Brain microvascular endothelial cell (primary cell): ENCODE measurements at regions not wholly inside any gene's neighbourhood (a gene's known extent, or its start where the extent isn't known, plus 50 kb on each side); places are given as distances from the start of the nearest gene placed in this dataset.
"Not testable (repeated sequence)": the region's sequence is repeated elsewhere in the genome, so short reads cannot be mapped to it uniquely, and the experiment has no call there.

Experiments used
- DNase-seq: peaks from one replicate; pipeline ENCODE4 v3.0.0-alpha.2; 2020
- H3K27ac ChIP-seq: fragments of 250-450 bp; sonication (Bioruptor Pico); 2 replicates; pipeline ENCODE4 v1.5.1; 2020; ENCODE audit warnings: mild to moderate bottlenecking, moderate library complexity
- H3K27me3 ChIP-seq: fragments of 250-450 bp; sonication (Bioruptor Pico); replicated peaks from 2 replicates; pipeline ENCODE4 v1.5.1; 2020; ENCODE audit warnings: mild to moderate bottlenecking
- H3K36me3 ChIP-seq: fragments of 250-450 bp; sonication (Bioruptor Pico); replicated peaks from 2 replicates; pipeline ENCODE4 v1.5.1; 2020; ENCODE audit warnings: mild to moderate bottlenecking
- H3K4me3 ChIP-seq: 2 replicates; pipeline ENCODE4 v1.5.1; 2011; ENCODE audit warnings: low read depth, mild to moderate bottlenecking, control low read depth, low read length, moderate library complexity
- in situ Hi-C: cut with HindIII; loops from 2 replicates; pipeline ENCODE4 v1.10.0; 2017; ENCODE audit warnings: low sequenced_read_pairs, low pct_ligation_motif_present
- TF ChIP-seq, protein P1 (sequence below): IDR thresholded peaks from 2 replicates; pipeline ENCODE4 v1.5.1; 2011; ENCODE audit warnings: low read depth, mild to moderate bottlenecking, moderate library complexity, low read length, control low read depth, inconsistent platforms; ENCODE audit errors: missing control alignments

GRCh38 chr15:20294651-20295237 is 246.9 kb downstream of the GOLGA6L6 start:
- DNase-seq: no peak
- no peaks in the 10 kb centered on the region for H3K27me3 ChIP-seq
- no peaks in the 10 kb centered on the region for H3K36me3 ChIP-seq
- H3K27ac ChIP-seq: no peak overlapping the region
- TF ChIP-seq, protein P1, sequence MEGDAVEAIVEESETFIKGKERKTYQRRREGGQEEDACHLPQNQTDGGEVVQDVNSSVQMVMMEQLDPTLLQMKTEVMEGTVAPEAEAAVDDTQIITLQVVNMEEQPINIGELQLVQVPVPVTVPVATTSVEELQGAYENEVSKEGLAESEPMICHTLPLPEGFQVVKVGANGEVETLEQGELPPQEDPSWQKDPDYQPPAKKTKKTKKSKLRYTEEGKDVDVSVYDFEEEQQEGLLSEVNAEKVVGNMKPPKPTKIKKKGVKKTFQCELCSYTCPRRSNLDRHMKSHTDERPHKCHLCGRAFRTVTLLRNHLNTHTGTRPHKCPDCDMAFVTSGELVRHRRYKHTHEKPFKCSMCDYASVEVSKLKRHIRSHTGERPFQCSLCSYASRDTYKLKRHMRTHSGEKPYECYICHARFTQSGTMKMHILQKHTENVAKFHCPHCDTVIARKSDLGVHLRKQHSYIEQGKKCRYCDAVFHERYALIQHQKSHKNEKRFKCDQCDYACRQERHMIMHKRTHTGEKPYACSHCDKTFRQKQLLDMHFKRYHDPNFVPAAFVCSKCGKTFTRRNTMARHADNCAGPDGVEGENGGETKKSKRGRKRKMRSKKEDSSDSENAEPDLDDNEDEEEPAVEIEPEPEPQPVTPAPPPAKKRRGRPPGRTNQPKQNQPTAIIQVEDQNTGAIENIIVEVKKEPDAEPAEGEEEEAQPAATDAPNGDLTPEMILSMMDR: no peak
- no peak overlapping the region for H3K4me3 ChIP-seq
- in situ Hi-C loops: no loop called here

DNA sequence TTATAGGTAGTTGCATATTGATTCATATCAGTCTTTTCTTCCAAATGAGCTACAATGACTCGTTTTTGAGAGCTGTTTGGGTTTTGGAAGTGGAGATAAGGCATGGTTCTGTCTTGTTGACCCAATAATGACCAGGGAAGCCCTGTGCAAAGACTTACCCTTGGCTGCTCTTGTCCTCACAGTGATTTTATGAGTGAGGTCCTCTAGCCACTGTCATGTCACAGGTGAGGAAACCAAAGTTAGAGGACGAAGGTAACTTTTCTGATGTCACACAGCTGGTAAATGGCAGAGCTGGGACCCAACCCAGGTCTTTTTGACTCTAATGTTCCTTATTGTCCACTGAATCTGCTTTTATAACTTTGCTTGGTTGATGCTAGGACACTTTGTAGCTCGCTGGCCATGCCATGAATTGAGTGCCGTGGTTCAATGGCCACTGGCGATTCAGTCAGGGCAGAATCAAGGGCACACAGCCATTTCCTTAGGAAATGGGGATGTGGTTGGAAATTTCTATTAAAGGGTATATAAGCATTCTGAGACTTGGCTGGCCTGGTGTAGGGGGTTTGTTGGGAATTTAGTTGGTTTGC is 249.1 kb downstream of the GOLGA6L6 start:
- in situ Hi-C loops, DNase-seq, H3K27ac ChIP-seq, H3K4me3 ChIP-seq, H3K36me3 ChIP-seq, H3K27me3 ChIP-seq: not testable (repeated sequence)

- H3K27ac ChIP-seq, DNase-seq, H3K36me3 ChIP-seq, H3K27me3 ChIP-seq, H3K4me3 ChIP-seq, in situ Hi-C loops: not testable (repeated sequence)
Measured at GRCh38 chr15:20291616-20292015, 250.0 kb downstream of the GOLGA6L6 start.

GRCh38 chr15:20290606-20291005 is 251.0 kb downstream of the GOLGA6L6 start:
- H3K36me3 ChIP-seq, H3K27ac ChIP-seq, in situ Hi-C loops, DNase-seq, H3K27me3 ChIP-seq, H3K4me3 ChIP-seq: not testable (repeated sequence)

DNA sequence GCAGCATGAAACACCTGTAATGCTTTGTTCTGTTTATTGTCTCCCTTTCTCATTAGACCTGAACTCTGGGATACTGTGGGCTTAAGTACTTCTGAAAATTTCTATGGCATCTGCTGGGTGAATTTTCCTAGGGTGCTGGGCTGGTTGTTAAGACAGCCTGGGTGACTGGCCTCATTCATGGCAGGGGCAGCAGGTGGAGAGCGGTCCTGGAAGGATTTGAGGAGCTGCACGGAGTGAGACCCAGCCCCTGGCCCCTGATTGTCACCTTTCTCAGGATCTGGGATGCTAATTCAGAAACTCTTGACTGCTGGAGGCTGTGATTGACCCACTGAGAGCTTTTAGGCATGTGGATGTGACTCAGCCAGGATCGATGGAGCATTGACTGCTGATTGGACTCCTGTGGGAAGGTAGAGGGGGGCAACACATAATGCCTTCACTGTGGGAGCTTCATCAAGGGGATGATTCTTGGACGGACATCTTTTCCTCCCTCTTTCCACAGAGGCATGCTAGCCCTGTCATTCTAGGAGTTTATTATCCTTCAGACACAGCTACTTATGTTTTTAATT is 252.0 kb downstream of the GOLGA6L6 start:
- H3K27me3 ChIP-seq, in situ Hi-C loops, H3K4me3 ChIP-seq, H3K27ac ChIP-seq, DNase-seq, H3K36me3 ChIP-seq: not testable (repeated sequence)

DNA sequence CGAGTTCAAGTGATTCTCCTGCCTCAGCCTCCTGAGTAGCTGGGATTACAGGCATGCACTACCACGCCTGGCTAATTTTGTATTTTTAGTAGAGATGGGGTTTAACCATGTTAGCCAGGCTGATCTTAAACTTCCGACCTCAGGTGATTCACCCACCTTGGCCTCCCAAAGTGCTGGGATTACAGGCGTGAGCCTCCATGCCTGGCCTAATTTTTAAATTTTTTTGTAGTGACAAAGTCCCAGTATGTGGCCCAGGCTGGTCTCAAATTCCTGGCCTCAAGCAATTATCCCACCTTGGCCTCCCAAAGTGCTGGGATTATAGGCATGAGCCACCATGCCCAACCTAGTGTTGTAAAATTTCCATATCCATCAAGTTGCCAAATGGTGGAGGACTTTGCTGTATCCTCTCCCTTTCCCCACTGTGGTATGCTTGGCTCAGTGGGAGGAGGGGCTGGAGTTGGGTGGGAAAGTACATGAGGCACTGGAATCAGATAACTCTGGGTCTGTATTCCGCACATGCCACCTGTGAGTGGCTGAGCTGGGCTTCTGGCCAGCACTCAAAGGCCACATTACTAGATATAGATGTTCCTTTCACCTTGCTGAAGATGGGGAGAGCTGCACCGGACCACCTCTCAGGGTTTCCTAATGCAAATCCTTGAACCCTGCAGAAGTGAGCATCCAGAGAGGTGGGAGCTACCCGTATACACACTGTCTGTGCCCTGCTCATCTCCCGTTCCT is 252.6 kb downstream of the GOLGA6L6 start:
- H3K4me3 ChIP-seq, H3K36me3 ChIP-seq, H3K27me3 ChIP-seq, in situ Hi-C loops, DNase-seq, H3K27ac ChIP-seq: not testable (repeated sequence)

- H3K36me3 ChIP-seq, H3K4me3 ChIP-seq, H3K27me3 ChIP-seq, H3K27ac ChIP-seq, in situ Hi-C loops, DNase-seq: not testable (repeated sequence)
Measured at GRCh38 chr15:20286559-20286958, 255.0 kb downstream of the GOLGA6L6 start.

- H3K36me3 ChIP-seq, in situ Hi-C loops, DNase-seq: not testable (repeated sequence)
Measured at GRCh38 chr15:20285696-20286300, 255.8 kb downstream of the GOLGA6L6 start.

GRCh38 chr15:20284891-20285535 is 256.6 kb downstream of the GOLGA6L6 start:
- DNase-seq, in situ Hi-C loops, H3K27ac ChIP-seq, H3K36me3 ChIP-seq, H3K27me3 ChIP-seq, H3K4me3 ChIP-seq: not testable (repeated sequence)

More at GRCh38 chr15:20285696-20286300, 255.8 kb downstream of the GOLGA6L6 start:
- not testable (repeated sequence) for H3K27ac ChIP-seq, H3K4me3 ChIP-seq, H3K27me3 ChIP-seq

- DNase-seq, H3K27ac ChIP-seq, in situ Hi-C loops, H3K4me3 ChIP-seq, H3K27me3 ChIP-seq, H3K36me3 ChIP-seq: not testable (repeated sequence)
Measured at GRCh38 chr15:20283651-20284050, 257.9 kb downstream of the GOLGA6L6 start.

DNA sequence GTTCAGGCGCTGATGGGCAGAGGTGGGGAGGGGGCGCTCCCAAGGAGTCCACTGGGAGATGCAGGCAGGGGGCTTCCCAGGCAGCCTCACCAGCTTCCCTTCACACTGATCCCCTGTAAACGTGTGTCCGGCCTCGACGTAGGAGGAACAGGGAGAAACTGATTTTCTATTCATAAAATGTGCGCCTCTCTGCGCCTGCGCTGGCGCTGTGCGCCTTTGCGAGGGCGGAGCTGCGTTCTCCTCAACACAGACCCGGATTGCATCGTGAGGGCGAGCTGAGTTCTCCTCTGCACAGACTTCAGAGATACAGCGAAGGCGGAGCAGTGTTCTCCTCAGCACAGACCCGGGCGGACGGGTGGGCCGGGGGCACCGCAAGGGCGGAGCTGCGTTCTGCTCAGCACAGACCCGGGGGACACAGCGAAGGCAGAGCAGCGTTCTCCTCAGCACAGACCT is 259.1 kb downstream of the GOLGA6L6 start:
- in situ Hi-C loops, H3K27me3 ChIP-seq, DNase-seq, H3K36me3 ChIP-seq, H3K4me3 ChIP-seq, H3K27ac ChIP-seq: not testable (repeated sequence)

DNA sequence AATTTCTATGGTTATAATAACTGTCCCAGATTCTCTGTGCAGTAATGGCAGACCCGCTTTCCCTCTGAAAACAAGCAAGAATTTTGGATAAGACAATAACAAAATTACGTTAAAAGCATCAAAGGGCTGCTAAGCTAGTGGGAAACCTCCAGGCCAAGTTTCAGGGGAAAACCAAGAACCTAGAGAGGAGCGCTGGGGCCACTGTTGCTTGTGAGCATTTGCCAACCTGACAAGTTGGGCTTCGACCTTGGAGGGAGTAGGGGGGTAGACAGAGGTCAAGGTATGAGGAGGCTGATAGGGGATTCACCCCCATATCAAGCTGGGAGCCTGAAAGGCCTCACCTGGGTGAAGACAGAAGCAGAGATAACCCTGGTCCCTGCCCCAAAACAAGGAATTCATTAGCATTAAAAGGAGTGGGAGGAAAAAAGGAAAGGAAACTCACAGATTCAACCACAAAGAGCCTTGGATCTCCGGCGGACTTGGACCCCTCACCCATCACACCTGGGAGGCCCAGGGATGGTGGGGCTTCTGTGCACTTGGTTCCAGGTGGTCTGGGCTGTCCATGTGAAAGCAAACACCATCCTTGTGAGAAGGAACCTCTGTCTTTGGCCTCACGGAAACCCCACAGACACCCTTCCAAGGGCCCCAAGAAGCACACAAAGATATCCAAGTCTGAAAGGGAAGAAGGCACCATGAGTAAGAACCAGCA is 259.9 kb downstream of the GOLGA6L6 start:
- in situ Hi-C loops, H3K36me3 ChIP-seq, H3K27ac ChIP-seq, DNase-seq, H3K4me3 ChIP-seq, H3K27me3 ChIP-seq: not testable (repeated sequence)
